Esophagus squamous epithelium (tissue), 5 donors: ENCODE measurements at regions not wholly inside any gene's neighbourhood (a gene's known extent, or its start where the extent isn't known, plus 50 kb on each side); places are given as distances from the start of the nearest gene placed in this dataset.

Experiments
- DNase-seq: peaks from one replicate; lab custom pipeline; 2025; lab: John Stamatoyannopoulos, UW
- H3K27ac ChIP-seq, 4 donors: fragments of 200-600 bp; sonication (generic); one replicate each; pipeline ENCODE4 v1.5.1; 2016 to 2019; ENCODE audit warnings: mild to moderate bottlenecking in 1 of 4
- H3K27me3 ChIP-seq, 4 donors: fragments of 200-600 bp; sonication (generic); 1 replicate in 3 of 4; 2 replicates in 1 of 4; pipeline versions ENCODE4 v1.5.1 to v1.6.0; 2017 to 2021; ENCODE audit warnings: antibody characterized with exemption in 1 of 4
- H3K36me3 ChIP-seq, 3 donors: fragments of 200-600 bp; sonication (generic); one replicate each; pipeline ENCODE4 v1.5.1; 2016 to 2019
- H3K4me1 ChIP-seq, 3 donors: fragments of 200-600 bp; sonication (generic); one replicate each; pipeline ENCODE4 v1.5.1; 2017 to 2019
- H3K4me3 ChIP-seq, 4 donors: fragments of 200-600 bp; sonication (generic); 1 replicate in 3 of 4; 2 replicates in 1 of 4; pipeline ENCODE4 v1.5.1; 2016 to 2019; ENCODE audit warnings: mild to moderate bottlenecking in 2 of 4, moderate library complexity in 1 of 4
- H3K9me3 ChIP-seq, 3 donors: fragments of 200-600 bp; sonication (generic); one replicate each; pipeline ENCODE4 v1.5.1; 2016 to 2019
- CTCF ChIP-seq, 6 experiments: fragments of 450-650 bp in 4 of 6; fragments of 200-600 bp in 2 of 6; sonication (generic) in 2 of 6; IDR thresholded peaks; one replicate each; pipeline ENCODE4 v1.5.1; 2016 to 2019; ENCODE audit warnings: antibody characterized with exemption in 6 of 6, mild to moderate bottlenecking in 4 of 6, moderate library complexity in 4 of 6
- POLR2A ChIP-seq, 4 donors: fragments of 450-650 bp; IDR thresholded peaks; one replicate each; pipeline ENCODE4 v1.6.1; 2017; ENCODE audit warnings: antibody characterized with exemption in 4 of 4, mild to moderate bottlenecking in 4 of 4, moderate library complexity in 3 of 4
- WGBS, 2 donors: methylation state at CpG; one replicate each; pipeline ENCODE4 v1.1.5; 2018; 5-methylcytosine and 5-hydroxymethylcytosine counted together
- intact Hi-C: fragments of 100-400 bp; cut with DNase I; formaldehyde crosslinking; loops from one replicate; pipeline ENCODE4 v1.15.0; 2022
- donor health status: DM: yes; HTN: yes; CAD: no.

- 10 to 22% methylated on average over 2 of the region's 2 CpGs for WGBS, 2 donors
- H3K27ac ChIP-seq, result no peak overlapping the region
- intact Hi-C loops, result no loop called here
- DNase-seq, result no peak
- H3K36me3 ChIP-seq, result no peaks in the 10 kb centered on the region
- no peak overlapping the region for H3K4me3 ChIP-seq
- TF ChIP-seq CTCF (IDR thresholded peaks at IDR 0.05) (no peak), POLR2A (IDR thresholded peaks at IDR 0.05) (no peak)
- no peaks in the 10 kb centered on the region for H3K9me3 ChIP-seq
- H3K27me3 ChIP-seq, result no peaks in the 10 kb centered on the region
- no peaks in the 10 kb centered on the region for H3K4me1 ChIP-seq
These were observed 106.1 kb upstream of the TLL1 start for GRCh38 chr4:165766976-165767375.

GRCh38 chr4:165767671-165768070 is 105.4 kb upstream of the TLL1 start:
- Histone ChIP-seq H3K36me3 (no peaks in the 10 kb centered on the region), H3K4me3 (no peak overlapping the region), H3K4me1 (no peaks in the 10 kb centered on the region), H3K27ac (no peak overlapping the region), H3K9me3 (no peaks in the 10 kb centered on the region), H3K27me3 (no peaks in the 10 kb centered on the region)
- no peak for DNase-seq
- intact Hi-C loops, result no loop called here
- no peak for TF ChIP-seq POLR2A (IDR thresholded peaks at IDR 0.05)
- no peak for TF ChIP-seq CTCF (IDR thresholded peaks at IDR 0.05)
- WGBS, 2 donors, result 69 to 95% methylated on average over 1 of the region's 1 CpG

GRCh38 chr4:165768281-165768680 is 104.8 kb upstream of the TLL1 start:
- no peaks in the 10 kb centered on the region for H3K27me3 ChIP-seq
- no peaks in the 10 kb centered on the region for H3K9me3 ChIP-seq
- no peak for TF ChIP-seq POLR2A (IDR thresholded peaks at IDR 0.05)
- no peak for TF ChIP-seq CTCF (IDR thresholded peaks at IDR 0.05)
- H3K27ac ChIP-seq, result no peak overlapping the region
- no peak for DNase-seq
- H3K4me3 ChIP-seq, result no peak overlapping the region
- H3K36me3 ChIP-seq, result no peaks in the 10 kb centered on the region
- 83 to 94% methylated on average over 3 of the region's 3 CpGs for WGBS, 2 donors
- intact Hi-C loops, result no loop called here
- H3K4me1 ChIP-seq, result no peaks in the 10 kb centered on the region

GRCh38 chr4:165774326-165774725 is 98.7 kb upstream of the TLL1 start:
- TF ChIP-seq CTCF (IDR thresholded peaks at IDR 0.05) (no peak), POLR2A (IDR thresholded peaks at IDR 0.05) (no peak)
- Histone ChIP-seq H3K36me3 (no peaks in the 10 kb centered on the region), H3K4me3 (no peak overlapping the region), H3K9me3 (no peaks in the 10 kb centered on the region), H3K4me1 (no peaks in the 10 kb centered on the region), H3K27me3 (no peaks in the 10 kb centered on the region), H3K27ac (no peak overlapping the region)
- intact Hi-C loops, result no loop called here
- no peak for DNase-seq
- WGBS, 2 donors, result 79 to 80% methylated on average over 1 of the region's 1 CpG

GRCh38 chr4:165779950-165780670 is 92.9 kb upstream of the TLL1 start:
- Histone ChIP-seq H3K36me3 (no peaks in the 10 kb centered on the region), H3K4me1 (peaks cover 0 to 3% (median 0%) of the 10 kb centered on the region in 3 donors), H3K27ac (no peak overlapping the region), H3K27me3 (no peaks in the 10 kb centered on the region), H3K4me3 (no peak overlapping the region), H3K9me3 (no peaks in the 10 kb centered on the region)
- 78 to 80% methylated on average over 5 of the region's 5 CpGs for WGBS, 2 donors
- intact Hi-C loops, result no loop called here
- no peak for DNase-seq
- no peak for TF ChIP-seq POLR2A (IDR thresholded peaks at IDR 0.05)
- TF ChIP-seq CTCF (IDR thresholded peaks at IDR 0.05), result no peak
